C4-2B (cell line): ENCODE measurements at regions not wholly inside any gene's neighbourhood (a gene's known extent, or its start where the extent isn't known, plus 50 kb on each side); places are given as distances from the start of the nearest gene placed in this dataset.
"Not testable (repeated sequence)": the region's sequence is repeated elsewhere in the genome, so short reads cannot be mapped to it uniquely, and the experiment has no call there.

ENCODE experiments used
- ZFX ChIP-seq: fragments of 450-650 bp; IDR thresholded peaks from 2 replicates; pipeline ENCODE4 v1.6.1; 2017
- TF ChIP-seq, protein P1 (sequence below): fragments of 450-650 bp; conservative IDR thresholded peaks from 2 replicates; pipeline ENCODE4 v1.5.1; 2017; ENCODE audit warnings: mild to moderate bottlenecking

DNA sequence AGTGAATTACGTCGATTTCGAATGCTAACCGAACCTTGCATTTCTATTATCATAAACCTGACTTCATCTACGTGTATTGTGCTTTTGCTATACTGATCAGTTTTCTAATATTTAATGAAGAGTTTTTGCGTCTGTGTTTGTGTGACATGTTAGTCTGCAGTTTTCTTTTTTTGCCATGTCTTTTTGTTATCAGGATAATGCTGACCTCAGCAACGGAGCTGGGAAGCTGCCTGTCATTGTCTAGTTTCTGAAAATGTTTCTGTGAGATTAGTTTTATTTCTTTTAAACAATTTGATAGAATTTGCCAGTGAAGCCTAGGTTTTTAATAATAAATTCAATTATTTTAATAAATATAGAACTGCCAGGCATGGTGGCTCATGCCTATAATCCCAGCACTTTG lies 139.3 kb downstream of the LAT start:
- TF ChIP-seq, protein P1, sequence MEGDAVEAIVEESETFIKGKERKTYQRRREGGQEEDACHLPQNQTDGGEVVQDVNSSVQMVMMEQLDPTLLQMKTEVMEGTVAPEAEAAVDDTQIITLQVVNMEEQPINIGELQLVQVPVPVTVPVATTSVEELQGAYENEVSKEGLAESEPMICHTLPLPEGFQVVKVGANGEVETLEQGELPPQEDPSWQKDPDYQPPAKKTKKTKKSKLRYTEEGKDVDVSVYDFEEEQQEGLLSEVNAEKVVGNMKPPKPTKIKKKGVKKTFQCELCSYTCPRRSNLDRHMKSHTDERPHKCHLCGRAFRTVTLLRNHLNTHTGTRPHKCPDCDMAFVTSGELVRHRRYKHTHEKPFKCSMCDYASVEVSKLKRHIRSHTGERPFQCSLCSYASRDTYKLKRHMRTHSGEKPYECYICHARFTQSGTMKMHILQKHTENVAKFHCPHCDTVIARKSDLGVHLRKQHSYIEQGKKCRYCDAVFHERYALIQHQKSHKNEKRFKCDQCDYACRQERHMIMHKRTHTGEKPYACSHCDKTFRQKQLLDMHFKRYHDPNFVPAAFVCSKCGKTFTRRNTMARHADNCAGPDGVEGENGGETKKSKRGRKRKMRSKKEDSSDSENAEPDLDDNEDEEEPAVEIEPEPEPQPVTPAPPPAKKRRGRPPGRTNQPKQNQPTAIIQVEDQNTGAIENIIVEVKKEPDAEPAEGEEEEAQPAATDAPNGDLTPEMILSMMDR: not testable (repeated sequence)
- TF ChIP-seq ZFX: not testable (repeated sequence)
